Endodermal cell (in vitro differentiated cells): ENCODE measurements at regions not wholly inside any gene's neighbourhood (a gene's known extent, or its start where the extent isn't known, plus 50 kb on each side); places are given as distances from the start of the nearest gene placed in this dataset.

Source experiments
- DNase-seq: peaks from one replicate; pipeline ENCODE4 v3.0.0-alpha.2; 2017
- H3K27ac ChIP-seq: 2 replicates; pipeline ENCODE4 v1.5.1; 2013; ENCODE audit warnings: mild to moderate bottlenecking, low read depth, low read length, moderate library complexity
- H3K27me3 ChIP-seq: 2 replicates; pipeline ENCODE4 v1.6.1; 2013; ENCODE audit warnings: mild to moderate bottlenecking, low read length, moderate library complexity; ENCODE audit not compliant: insufficient read depth, control insufficient read depth, poor library complexity, severe bottlenecking
- H3K36me3 ChIP-seq: 2 replicates; pipeline ENCODE4 v1.7.0; 2013; ENCODE audit warnings: mild to moderate bottlenecking, low read length, moderate library complexity; ENCODE audit not compliant: control insufficient read depth, insufficient read depth
- H3K4me1 ChIP-seq: one replicate; pipeline ENCODE4 v1.7.0; 2013; ENCODE audit warnings: low read length; ENCODE audit not compliant: control insufficient read depth, insufficient read depth
- H3K4me3 ChIP-seq: 2 replicates; pipeline ENCODE4 v1.5.1; 2013; ENCODE audit warnings: mild to moderate bottlenecking, low read length, moderate library complexity
- H3K9ac ChIP-seq: 2 replicates; pipeline ENCODE4 v1.6.1; 2013; ENCODE audit warnings: mild to moderate bottlenecking, low read length, moderate library complexity; ENCODE audit not compliant: poor library complexity, severe bottlenecking; ENCODE audit errors: extremely low read depth
- H3K9me3 ChIP-seq: 2 replicates; pipeline ENCODE4 v1.6.1; 2013; ENCODE audit warnings: mild to moderate bottlenecking, low read length, moderate library complexity; ENCODE audit not compliant: control insufficient read depth
- H3K27ac Mint-ChIP-seq: 2 replicates; pipeline ENCODE4 v1.8.0; 2020; ENCODE audit warnings: mixed read lengths
- H3K27me3 Mint-ChIP-seq: 2 replicates; pipeline ENCODE4 v1.8.0; 2021; ENCODE audit warnings: mild to moderate bottlenecking, mixed read lengths; ENCODE audit not compliant: insufficient read depth
- H3K36me3 Mint-ChIP-seq: 2 replicates; pipeline ENCODE4 v1.8.0; 2020; ENCODE audit warnings: low read depth, mixed read lengths
- H3K4me1 Mint-ChIP-seq: 2 replicates; pipeline ENCODE4 v1.8.0; 2020; ENCODE audit warnings: mixed read lengths
- H3K4me3 Mint-ChIP-seq: 2 replicates; pipeline ENCODE4 v1.8.0; 2020; ENCODE audit warnings: mild to moderate bottlenecking, moderate library complexity, mixed read lengths
- H3K9me3 Mint-ChIP-seq: 2 replicates; pipeline ENCODE4 v1.8.0; 2020; ENCODE audit warnings: mild to moderate bottlenecking, mixed read lengths
- WGBS, 2 experiments: methylation state at CpG; one replicate each; pipeline versions ENCODE4 v1.1.5 to v1.1.7; 2013; ENCODE audit warnings: missing lambda C conversion rate in 2 of 2, mixed read lengths in 1 of 2; ENCODE audit not compliant: insufficient coverage in 1 of 2, insufficient read length in 1 of 2; 5-methylcytosine and 5-hydroxymethylcytosine counted together
- TF ChIP-seq, protein P1 (sequence below): fragments of 200-600 bp; sonication (generic); conservative IDR thresholded peaks from 2 replicates; pipeline ENCODE4 v1.5.0; 2021; ENCODE audit warnings: antibody characterized with exemption, mild to moderate bottlenecking

DNA sequence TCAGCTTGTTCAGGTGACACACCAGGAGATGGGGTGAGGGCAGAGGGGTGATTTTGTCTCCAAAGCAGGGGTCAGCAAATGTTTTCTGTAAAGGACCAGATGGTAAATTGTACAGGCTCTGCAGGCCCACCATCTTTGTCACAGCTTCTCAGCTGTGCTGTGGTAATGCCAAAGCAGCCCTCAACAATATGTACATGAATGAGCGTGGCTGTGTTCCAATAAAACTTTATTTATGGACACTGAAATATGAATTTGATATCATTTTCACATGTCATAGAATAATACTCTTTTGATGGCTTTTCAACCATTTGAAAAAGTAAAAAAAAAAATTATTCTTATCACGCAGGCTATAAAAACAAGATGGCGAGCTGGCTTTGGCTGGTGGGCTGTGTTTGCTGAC, 206.4 kb upstream of the RPL38 start:
- H3K27ac ChIP-seq = no peak overlapping the region
- DNase-seq = no peak
- Mint-ChIP-seq H3K36me3 (no peaks in the 10 kb centered on the region), H3K9me3 (no peaks in the 10 kb centered on the region), H3K27ac (no peak overlapping the region), H3K4me3 (no peak overlapping the region), H3K4me1 (peaks cover 10% of the 10 kb centered on the region), H3K27me3 (peaks cover 3% of the 10 kb centered on the region)
- H3K9me3 ChIP-seq = no peaks in the 10 kb centered on the region
- WGBS, 2 experiments = 94 to 97% methylated on average over 2 to 3 of the region's 3 CpGs
- no peaks in the 10 kb centered on the region for H3K4me1 ChIP-seq
- TF ChIP-seq, protein P1, sequence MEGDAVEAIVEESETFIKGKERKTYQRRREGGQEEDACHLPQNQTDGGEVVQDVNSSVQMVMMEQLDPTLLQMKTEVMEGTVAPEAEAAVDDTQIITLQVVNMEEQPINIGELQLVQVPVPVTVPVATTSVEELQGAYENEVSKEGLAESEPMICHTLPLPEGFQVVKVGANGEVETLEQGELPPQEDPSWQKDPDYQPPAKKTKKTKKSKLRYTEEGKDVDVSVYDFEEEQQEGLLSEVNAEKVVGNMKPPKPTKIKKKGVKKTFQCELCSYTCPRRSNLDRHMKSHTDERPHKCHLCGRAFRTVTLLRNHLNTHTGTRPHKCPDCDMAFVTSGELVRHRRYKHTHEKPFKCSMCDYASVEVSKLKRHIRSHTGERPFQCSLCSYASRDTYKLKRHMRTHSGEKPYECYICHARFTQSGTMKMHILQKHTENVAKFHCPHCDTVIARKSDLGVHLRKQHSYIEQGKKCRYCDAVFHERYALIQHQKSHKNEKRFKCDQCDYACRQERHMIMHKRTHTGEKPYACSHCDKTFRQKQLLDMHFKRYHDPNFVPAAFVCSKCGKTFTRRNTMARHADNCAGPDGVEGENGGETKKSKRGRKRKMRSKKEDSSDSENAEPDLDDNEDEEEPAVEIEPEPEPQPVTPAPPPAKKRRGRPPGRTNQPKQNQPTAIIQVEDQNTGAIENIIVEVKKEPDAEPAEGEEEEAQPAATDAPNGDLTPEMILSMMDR = no peak
- no peak overlapping the region for H3K9ac ChIP-seq
- H3K27me3 ChIP-seq = no peaks in the 10 kb centered on the region
- H3K4me3 ChIP-seq = no peak overlapping the region
- H3K36me3 ChIP-seq = no peaks in the 10 kb centered on the region

DNA sequence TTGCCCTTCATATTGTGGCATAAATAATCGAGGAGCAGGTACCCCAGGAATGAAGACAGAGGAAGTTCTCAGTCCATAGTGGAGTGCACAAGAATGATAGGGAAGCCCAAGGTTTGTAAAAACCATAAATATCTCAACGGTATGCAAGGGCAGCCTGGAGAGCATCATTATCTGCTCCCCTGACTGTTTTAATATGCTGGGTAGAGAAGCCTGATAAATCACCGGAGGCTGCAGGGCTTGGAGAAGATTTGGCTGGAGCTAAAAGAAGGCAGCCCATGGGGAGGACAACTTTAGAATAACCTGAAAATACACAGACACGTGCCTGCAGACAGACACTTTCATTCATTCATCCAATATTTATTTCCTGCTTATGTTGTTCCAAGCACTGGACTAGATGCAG, 205.2 kb upstream of the RPL38 start:
- 85 to 91% methylated on average over 3 to 4 of the region's 4 CpGs for WGBS, 2 experiments
- TF ChIP-seq, protein P1 = no peak
- DNase-seq = no peak
- Mint-ChIP-seq H3K4me1 (peaks cover 7% of the 10 kb centered on the region), H3K27ac (no peak overlapping the region), H3K4me3 (no peak overlapping the region), H3K27me3 (peaks cover 7% of the 10 kb centered on the region), H3K9me3 (no peaks in the 10 kb centered on the region), H3K36me3 (no peaks in the 10 kb centered on the region)
- H3K27ac ChIP-seq = no peak overlapping the region
- no peak overlapping the region for H3K9ac ChIP-seq
- H3K27me3 ChIP-seq = no peaks in the 10 kb centered on the region
- H3K4me1 ChIP-seq = no peaks in the 10 kb centered on the region
- H3K36me3 ChIP-seq = no peaks in the 10 kb centered on the region
- H3K4me3 ChIP-seq = no peak overlapping the region
- H3K9me3 ChIP-seq = no peaks in the 10 kb centered on the region

DNA sequence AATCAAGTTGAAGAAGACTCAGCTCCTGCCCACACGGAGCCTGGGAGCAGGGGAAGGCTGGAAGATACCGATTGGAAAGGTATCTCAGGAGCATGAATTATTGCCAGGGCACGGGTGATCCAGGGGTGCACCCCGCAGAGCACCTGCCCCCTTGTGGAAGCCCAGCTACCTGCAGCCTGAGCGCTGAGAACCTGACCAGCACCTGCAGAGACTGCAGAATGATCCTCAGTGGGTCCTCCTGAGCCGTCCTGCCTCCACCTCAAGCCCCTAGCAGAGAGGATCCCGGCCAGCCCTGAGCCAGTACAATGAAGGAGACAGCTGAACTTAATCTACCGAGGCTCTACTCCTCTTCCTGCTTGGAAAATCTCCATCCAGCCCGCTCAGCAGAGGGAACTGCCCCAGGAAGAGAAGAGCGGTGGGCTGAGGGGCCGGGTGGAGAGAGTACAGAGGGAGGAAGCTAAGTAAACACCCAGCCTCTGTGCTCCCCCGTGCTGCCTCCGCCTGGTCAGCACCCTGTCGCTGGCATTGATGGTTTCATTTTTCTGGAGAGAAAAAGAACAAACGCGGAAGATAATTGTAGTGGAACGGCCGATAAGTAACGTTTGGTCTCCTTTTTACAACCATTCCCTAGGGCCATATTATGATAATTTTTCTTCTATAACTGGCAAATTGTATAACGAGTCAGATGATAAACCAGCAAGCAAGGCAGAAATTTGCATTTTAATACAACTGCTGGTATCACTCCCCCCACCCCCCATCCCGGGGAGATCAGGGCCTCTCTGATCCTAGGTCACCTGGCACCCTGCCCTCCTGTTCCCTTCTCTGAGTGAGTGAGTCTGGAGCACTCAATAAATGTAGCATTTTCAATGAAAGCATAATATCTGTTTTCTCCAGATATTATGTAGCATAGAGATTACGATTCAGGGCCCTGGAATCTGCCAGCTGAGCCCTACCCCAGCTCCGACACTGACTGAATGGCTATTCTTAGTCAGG, 204.5 kb upstream of the RPL38 start:
- Mint-ChIP-seq H3K27me3 (peaks cover 7% of the 10 kb centered on the region), H3K4me1 (peaks cover 7% of the 10 kb centered on the region), H3K27ac (no peak overlapping the region), H3K4me3 (no peak overlapping the region), H3K9me3 (no peaks in the 10 kb centered on the region), H3K36me3 (no peaks in the 10 kb centered on the region)
- H3K4me1 ChIP-seq = no peaks in the 10 kb centered on the region
- TF ChIP-seq, protein P1 = peak; percentile 96
- no peak overlapping the region for H3K9ac ChIP-seq
- peak; percentile 97 for DNase-seq
- no peaks in the 10 kb centered on the region for H3K36me3 ChIP-seq
- no peak overlapping the region for H3K27ac ChIP-seq
- H3K4me3 ChIP-seq = no peak overlapping the region
- 42 to 65% methylated on average over 11 to 23 of the region's 23 CpGs for WGBS, 2 experiments
- H3K27me3 ChIP-seq = no peaks in the 10 kb centered on the region
- no peaks in the 10 kb centered on the region for H3K9me3 ChIP-seq
